H4 (cell line): ENCODE measurements at regions not wholly inside any gene's neighbourhood (a gene's known extent, or its start where the extent isn't known, plus 50 kb on each side); places are given as distances from the start of the nearest gene placed in this dataset.
"Not testable (repeated sequence)": the region's sequence is repeated elsewhere in the genome, so short reads cannot be mapped to it uniquely, and the experiment has no call there.

Source experiments
- DNase-seq: peaks from one replicate; pipeline ENCODE4 v3.0.0-alpha.2; 2015; ENCODE audit warnings: low spot score

DNA sequence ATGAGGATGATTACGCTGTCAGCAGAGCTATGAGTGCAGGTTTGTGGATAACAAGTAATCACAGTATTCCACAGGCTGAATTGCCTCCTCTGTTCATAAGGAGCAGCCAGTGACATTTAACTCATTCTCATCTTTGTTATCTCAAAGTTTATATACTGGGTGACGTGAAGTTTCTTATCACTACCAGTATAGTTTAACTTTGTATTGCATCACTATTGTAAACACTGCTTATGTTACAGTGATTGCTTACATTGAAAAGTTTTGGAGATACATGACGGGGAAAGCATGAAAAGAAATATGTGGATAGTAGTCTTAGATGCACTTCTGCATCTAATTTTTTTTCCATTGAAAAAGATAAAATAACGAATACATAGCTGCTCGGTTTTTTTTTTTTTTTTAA lies 429.7 kb downstream of the VGLL3 start:
- DNase-seq = no peak

DNA sequence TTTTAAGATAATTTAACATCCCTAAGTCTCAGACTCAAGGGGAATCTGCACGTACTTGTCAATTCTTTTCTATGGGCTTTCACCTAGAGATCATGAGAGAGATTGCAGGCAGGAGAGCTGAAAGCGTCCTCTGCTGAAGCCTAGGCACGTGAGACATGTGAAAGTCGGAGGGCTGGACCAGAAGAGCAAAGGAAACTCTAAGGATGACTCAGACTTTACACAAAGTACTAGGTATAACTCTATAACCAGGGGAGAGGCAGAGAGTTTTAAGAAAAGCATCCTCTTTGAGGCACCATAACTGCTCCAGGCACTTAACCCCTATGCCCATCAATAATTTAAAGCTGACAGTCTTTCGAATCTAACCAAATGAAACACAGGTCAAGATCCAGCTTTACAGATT lies 436.6 kb downstream of the VGLL3 start:
- no peak for DNase-seq

GRCh38 chr3:86547692-86548091 lies 443.3 kb downstream of the VGLL3 start:
- DNase-seq = no peak

DNA sequence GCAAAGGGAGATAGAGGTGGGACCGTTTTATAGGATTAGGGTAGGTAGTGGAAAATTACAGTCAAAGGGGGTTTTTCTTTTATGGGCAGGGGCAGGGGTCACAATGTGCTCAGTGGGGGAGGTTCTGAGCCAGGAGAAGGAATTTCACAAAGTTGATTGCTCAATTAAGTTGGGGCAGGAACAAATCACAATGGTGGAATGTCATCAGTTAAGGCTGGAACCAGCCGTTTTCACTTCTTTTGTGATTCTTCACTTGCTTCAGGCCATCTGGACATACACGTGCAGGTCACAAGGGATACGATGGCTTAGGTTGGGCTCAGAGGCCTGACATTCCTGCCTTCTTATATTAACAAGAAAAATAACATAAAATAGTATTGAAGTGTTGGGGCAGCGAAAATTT lies 453.8 kb downstream of the VGLL3 start:
- no peak for DNase-seq

- DNase-seq = no peak
These were observed 471.1 kb downstream of the VGLL3 start for GRCh38 chr3:86519819-86520218.

GRCh38 chr3:86481636-86482035 lies 509.3 kb downstream of the VGLL3 start:
- no peak for DNase-seq

DNA sequence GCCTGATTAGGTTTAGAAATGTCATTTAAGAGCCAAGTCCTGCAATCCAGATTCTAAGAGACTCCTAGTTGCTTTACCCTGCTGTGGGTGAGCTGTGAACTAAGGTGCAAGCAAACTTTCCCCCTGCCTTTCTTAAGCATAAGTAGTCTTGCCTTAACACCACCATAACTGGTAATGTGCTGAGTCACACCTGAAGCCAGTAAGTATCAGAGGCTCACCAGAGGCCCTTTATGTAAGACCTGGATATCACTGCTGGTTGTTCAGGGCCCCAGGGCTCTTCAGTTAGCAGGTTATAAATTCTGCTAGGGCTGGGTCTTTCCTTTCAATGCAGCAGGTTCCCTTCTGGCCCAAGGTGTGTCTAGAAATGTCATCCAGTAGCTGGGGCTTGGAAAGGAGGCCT lies 509.9 kb downstream of the VGLL3 start:
- DNase-seq = no peak

GRCh38 chr3:86464180-86464579 lies 526.8 kb downstream of the VGLL3 start:
- DNase-seq = no peak

DNA sequence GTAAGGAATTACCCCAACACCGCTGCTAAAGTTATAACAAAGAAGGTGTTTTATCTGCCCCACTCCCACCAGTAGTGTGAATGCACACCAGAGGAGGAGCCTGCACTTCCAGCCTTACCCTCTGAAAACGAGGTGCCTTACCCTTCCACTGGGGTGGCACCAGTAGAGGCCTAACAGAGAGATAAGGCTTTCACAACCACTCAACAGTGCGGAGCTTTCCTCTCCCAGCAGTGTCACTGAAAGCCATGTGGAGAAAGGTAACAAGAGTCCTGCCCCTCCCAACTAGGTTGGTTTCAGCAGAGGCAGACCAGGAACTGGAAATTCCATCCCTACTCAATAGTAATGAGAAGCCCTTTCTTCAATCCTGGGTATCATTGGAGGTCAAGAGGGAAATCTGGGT lies 539.2 kb downstream of the VGLL3 start:
- no peak for DNase-seq

- no peak for DNase-seq
These were observed 552.4 kb downstream of the VGLL3 start for GRCh38 chr3:86438544-86438943.

DNA sequence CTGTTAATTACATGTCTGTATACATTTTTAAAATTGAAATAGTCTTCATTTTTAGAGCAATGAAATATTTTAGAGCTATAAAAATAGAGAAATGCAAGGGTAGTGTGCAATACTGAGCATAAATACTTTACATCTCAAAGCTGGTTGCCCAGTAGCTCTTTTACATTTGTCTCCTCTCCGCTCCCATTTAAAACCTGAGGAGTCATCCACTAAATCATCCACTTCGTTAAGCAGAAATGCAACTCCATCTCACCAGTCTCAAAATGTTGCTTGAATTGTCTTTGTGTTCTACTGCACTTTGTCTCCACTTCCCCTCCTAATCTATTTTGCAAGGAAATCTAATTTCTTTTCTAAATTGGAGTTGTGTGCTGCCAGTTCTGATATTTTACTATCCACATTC lies 563.6 kb downstream of the VGLL3 start:
- no peak for DNase-seq

DNA sequence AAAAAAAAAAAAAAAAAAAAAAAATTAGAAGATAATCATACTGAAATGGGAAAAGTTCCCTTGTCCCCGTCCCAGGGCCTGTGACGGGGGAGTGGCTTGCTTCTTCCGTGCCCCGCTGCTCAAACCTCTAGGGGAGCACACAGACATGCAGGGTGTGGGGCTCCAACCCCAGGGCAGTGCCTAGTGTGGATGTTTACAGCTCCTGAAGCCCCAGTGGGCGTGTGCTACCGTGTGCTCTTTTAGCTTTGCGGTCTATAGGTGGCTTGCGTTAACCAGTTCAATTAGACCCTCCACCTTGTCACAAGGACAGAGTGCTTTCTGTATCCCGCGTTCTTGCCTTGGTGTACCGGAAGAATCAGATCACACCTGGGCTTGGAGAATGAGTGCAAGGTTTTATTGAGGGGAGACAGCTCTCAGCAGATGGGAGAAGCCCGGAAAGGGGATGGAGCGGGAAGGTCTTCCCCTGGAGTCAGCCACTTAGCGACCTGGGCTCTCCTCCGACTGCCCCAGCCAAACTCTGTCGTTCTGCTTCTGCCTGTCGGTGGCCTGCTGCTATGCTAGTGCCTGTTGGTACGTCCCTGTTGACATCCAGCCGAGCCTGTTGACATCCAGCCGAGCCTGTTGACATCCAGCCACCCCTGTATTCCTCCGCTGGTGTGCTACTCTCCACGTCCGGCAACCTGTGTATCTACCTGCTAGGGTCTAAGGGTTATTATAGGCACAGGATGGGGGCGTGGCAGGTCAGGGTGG lies 569.8 kb downstream of the VGLL3 start:
- no peak for DNase-seq

DNA sequence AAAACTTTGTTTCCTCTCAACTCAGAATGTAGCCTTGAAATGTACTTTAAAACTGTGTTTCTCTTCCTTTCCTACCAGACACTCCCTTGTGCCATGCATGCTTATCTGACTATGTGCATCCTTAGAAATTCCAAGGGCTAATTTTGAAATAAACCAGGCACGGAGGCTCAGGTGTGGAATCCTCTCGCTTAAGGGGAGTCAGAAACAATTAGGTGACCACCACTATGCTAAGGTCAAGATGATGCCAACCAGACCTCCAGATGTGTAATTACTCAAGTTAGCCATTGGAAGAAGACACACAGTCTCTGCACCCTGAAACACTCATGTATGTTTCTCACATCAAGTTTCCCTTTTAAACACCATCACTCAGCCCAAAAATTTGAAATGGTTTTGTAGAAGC lies 572.1 kb downstream of the VGLL3 start:
- DNase-seq = no peak

DNA sequence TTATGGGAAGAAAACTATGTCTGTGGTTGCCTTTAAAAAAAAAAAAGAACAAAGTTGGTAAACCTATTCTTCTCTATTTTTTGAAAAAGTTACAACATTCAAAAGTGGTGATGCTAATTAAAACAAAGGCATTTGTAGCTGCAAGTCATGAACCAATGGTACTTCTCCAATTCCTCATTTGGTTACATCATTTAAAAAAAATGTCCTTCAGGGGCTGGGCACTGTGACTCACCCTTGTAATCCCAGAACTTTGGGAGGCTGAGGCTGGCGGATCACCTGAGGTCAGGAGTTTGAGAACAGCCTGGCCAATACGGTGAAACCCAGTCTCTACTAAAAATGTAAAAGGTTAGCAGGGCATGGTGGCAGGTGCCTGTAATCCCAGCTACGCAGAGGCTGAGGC lies 574.6 kb downstream of the VGLL3 start:
- peak; percentile 9 for DNase-seq

- no peak for DNase-seq
These were observed 577.3 kb downstream of the VGLL3 start for GRCh38 chr3:86413645-86414044.

GRCh38 chr3:86410587-86410986 lies 580.4 kb downstream of the VGLL3 start:
- no peak for DNase-seq

- DNase-seq = not testable (repeated sequence)
These were observed 601.2 kb downstream of the VGLL3 start for GRCh38 chr3:86389759-86390158.

DNA sequence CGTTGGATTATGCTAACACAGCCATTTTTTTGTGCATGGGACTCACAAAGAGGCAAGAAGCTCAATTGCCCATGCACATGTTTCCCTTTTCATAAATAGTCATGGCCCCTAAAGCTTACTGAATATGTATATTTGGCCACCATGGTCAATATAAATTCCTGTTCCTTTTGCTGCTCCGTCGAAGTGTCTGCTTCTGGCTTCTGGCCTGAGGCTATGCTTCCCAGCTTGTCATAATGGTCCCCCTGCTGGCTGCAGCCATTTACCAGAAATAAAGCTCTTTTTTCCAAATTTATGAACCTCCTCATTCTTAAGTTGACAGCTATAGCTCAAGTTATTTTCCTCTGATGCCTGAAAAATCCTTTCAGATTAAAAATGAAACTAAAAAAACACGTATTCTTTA lies 602.1 kb downstream of the VGLL3 start:
- DNase-seq = no peak

- no peak for DNase-seq
These were observed 608.4 kb downstream of the VGLL3 start for GRCh38 chr3:86382556-86382955.

DNA sequence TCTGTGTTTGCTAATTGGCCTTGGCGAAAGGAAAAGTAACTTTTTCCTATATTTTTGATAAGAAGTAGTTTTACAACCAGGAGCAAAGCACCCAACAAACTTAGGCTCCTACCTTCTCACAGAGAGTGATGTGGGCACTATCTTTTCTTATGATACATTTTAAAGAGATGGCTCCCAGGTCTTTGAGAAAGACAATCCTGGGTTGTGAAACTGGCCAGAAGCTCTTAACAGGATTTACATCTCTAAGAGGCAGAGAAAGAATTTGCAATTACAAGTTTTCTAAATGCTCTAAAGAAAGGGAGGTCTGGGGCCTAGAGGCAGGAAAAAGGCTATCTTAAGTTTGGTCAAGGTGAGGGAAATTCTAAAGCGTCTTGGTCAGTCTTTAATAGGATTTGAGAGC lies 609.7 kb downstream of the VGLL3 start:
- DNase-seq = no peak

DNA sequence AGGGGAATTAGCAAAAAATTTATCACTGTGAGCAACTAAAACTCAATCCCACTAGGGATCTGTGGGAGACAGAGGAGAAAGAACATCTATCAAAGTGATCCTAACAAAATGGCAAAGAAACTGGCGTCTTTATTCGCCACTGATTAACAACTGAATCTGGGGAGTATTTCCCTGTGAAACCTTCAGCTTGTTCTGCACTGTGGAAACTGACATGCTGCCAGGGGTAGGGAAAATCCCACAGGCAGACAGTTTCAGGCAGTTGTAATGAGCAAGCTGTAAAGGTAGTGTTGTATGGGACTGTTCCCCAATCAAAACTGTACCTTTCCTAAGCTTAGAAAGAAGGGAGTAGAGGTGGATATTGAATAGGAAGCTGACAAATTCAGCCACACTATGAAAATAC lies 611.7 kb downstream of the VGLL3 start:
- DNase-seq = no peak

GRCh38 chr3:86378829-86379228 lies 612.1 kb downstream of the VGLL3 start:
- DNase-seq = no peak

- not testable (repeated sequence) for DNase-seq
These were observed 655.4 kb downstream of the VGLL3 start for GRCh38 chr3:86335566-86335965.

DNA sequence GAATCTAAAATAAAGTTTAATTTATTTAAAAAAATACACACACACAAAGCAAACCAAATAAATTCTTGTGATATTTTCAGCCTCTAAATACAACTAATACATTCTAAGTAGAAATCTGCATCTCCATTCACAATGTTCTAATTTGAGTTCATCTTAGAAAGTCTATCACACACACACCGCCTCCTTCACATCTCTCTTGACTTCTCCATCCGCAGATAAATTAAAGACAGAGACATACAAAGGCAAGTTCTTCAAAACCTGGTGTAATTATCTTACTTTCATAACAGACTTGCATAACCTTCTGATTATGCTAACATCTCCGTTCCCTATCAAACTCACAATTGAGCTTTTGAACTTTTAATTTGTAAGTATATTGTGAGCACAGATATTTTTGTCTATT lies 657.3 kb downstream of the VGLL3 start:
- DNase-seq = no peak
